ENCODE measurements at regions not wholly inside any gene's neighbourhood (a gene's known extent, or its start where the extent isn't known, plus 50 kb on each side); places are given as distances from the start of the nearest gene placed in this dataset.

- TF ChIP-seq RFX5 (IDR thresholded peaks at IDR 0.05; ENCODE audit: borderline replicate concordance, low read depth, low read length) (no peak), BACH1 (IDR thresholded peaks at IDR 0.05; ENCODE audit: low read length) (no peak), SP2 (IDR thresholded peaks at IDR 0.05; ENCODE audit: low read length) (no peak), JUND (IDR thresholded peaks at IDR 0.05; ENCODE audit: low read length) (no peak), SRF (IDR thresholded peaks at IDR 0.05; ENCODE audit: low read depth, low read length) (no peak), RAD21 (IDR thresholded peaks at IDR 0.05 in 1 of 2, conservative IDR thresholded peaks at IDR 0.05 in 1 of 2; ENCODE audit: low read depth in 2 of 2, low read length in 2 of 2) (no peak), SIX5 (IDR thresholded peaks at IDR 0.05; ENCODE audit: low read depth, low read length) (no peak)
- TF ChIP-seq, protein P1, sequence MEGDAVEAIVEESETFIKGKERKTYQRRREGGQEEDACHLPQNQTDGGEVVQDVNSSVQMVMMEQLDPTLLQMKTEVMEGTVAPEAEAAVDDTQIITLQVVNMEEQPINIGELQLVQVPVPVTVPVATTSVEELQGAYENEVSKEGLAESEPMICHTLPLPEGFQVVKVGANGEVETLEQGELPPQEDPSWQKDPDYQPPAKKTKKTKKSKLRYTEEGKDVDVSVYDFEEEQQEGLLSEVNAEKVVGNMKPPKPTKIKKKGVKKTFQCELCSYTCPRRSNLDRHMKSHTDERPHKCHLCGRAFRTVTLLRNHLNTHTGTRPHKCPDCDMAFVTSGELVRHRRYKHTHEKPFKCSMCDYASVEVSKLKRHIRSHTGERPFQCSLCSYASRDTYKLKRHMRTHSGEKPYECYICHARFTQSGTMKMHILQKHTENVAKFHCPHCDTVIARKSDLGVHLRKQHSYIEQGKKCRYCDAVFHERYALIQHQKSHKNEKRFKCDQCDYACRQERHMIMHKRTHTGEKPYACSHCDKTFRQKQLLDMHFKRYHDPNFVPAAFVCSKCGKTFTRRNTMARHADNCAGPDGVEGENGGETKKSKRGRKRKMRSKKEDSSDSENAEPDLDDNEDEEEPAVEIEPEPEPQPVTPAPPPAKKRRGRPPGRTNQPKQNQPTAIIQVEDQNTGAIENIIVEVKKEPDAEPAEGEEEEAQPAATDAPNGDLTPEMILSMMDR (IDR thresholded peaks at IDR 0.05; ENCODE audit: control extremely low read depth in 1 of 3, insufficient read depth in 1 of 3, low read depth in 1 of 3, low read length in 3 of 3) = no peak
Measured at GRCh38 chr2:122753336-122753735, 997.9 kb downstream of the TSN start.
